Activated CD8-positive, alpha-beta memory T cell treated with anti-CD3 and anti-CD28 coated beads, Interleukin-2, amount 10 ng/mL, durations not matched to agents 7 days and 5 days (primary cell): ENCODE measurements at regions not wholly inside any gene's neighbourhood (a gene's known extent, or its start where the extent isn't known, plus 50 kb on each side); places are given as distances from the start of the nearest gene placed in this dataset.
A peak's percentile ranks its signal among the peaks of the same experiment; 100 is the strongest.

Source experiments
- ATAC-seq: fragments of 150-1000 bp; cut with Tn5 transposase; one replicate; pipeline ENCODE4 v1.10.0; 2021; ENCODE audit warnings: moderate library complexity
- CTCF ChIA-PET: fragments of 350-600 bp; sonication (Branson Sonifier 250); formaldehyde crosslinking; loops from one replicate; lab custom pipeline; 2021; ENCODE audit warnings: antibody characterized with exemption; lab: Charles Lee
- DNase-seq: peaks from one replicate; pipeline ENCODE4 v3.0.0-alpha.2; 2020
- H3K27ac Mint-ChIP-seq: one replicate; pipeline ENCODE4 v1.8.0; 2021; ENCODE audit warnings: mild to moderate bottlenecking, mixed read lengths
- H3K27me3 Mint-ChIP-seq: one replicate; pipeline ENCODE4 v1.8.0; 2021; ENCODE audit warnings: mixed read lengths
- H3K36me3 Mint-ChIP-seq: one replicate; pipeline ENCODE4 v1.8.0; 2021; ENCODE audit warnings: mild to moderate bottlenecking, mixed read lengths
- H3K4me1 Mint-ChIP-seq: one replicate; pipeline ENCODE4 v1.8.0; 2021; ENCODE audit warnings: mixed read lengths
- H3K4me3 Mint-ChIP-seq: one replicate; pipeline ENCODE4 v1.8.0; 2021; ENCODE audit warnings: mild to moderate bottlenecking, moderate library complexity, mixed read lengths
- H3K9me3 Mint-ChIP-seq: one replicate; pipeline ENCODE4 v1.8.0; 2022; ENCODE audit warnings: low read depth, mixed read lengths

GRCh38 chr10:3683560-3683959, 101.4 kb downstream of the KLF6 start:
- ATAC-seq (no peak), DNase-seq (no peak)
- no peak overlapping the region for H3K4me3 Mint-ChIP-seq
- H3K36me3 Mint-ChIP-seq: no peaks in the 10 kb centered on the region
- no peak overlapping the region for H3K27ac Mint-ChIP-seq
- no peaks in the 10 kb centered on the region for H3K9me3 Mint-ChIP-seq
- CTCF ChIA-PET: no interaction called here
- peaks cover 7% of the 10 kb centered on the region for H3K4me1 Mint-ChIP-seq
- no peaks in the 10 kb centered on the region for H3K27me3 Mint-ChIP-seq

DNA sequence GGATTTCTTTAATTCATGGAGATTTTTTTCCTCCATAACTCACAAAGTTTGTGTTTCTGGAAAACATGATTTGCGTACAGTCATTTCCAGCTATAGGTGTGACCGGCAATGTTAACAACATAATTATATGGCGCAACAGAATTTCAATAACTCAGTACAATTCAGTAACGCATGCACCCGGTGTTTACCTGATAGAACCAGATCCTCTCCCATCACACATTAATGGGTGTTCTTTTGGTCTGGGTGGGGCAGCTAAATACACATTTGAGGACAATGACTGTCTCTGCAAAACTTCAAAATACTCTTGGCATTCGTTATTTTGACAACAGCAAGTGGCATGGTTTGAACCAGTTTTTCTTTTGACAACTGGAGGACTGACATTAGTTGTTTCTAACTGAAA, 102.3 kb downstream of the KLF6 start:
- no peak overlapping the region for H3K27ac Mint-ChIP-seq
- ATAC-seq (no peak), DNase-seq (no peak)
- peaks cover 7% of the 10 kb centered on the region for H3K4me1 Mint-ChIP-seq
- no peak overlapping the region for H3K4me3 Mint-ChIP-seq
- CTCF ChIA-PET: no interaction called here
- no peaks in the 10 kb centered on the region for H3K27me3 Mint-ChIP-seq
- no peaks in the 10 kb centered on the region for H3K9me3 Mint-ChIP-seq
- no peaks in the 10 kb centered on the region for H3K36me3 Mint-ChIP-seq

DNA sequence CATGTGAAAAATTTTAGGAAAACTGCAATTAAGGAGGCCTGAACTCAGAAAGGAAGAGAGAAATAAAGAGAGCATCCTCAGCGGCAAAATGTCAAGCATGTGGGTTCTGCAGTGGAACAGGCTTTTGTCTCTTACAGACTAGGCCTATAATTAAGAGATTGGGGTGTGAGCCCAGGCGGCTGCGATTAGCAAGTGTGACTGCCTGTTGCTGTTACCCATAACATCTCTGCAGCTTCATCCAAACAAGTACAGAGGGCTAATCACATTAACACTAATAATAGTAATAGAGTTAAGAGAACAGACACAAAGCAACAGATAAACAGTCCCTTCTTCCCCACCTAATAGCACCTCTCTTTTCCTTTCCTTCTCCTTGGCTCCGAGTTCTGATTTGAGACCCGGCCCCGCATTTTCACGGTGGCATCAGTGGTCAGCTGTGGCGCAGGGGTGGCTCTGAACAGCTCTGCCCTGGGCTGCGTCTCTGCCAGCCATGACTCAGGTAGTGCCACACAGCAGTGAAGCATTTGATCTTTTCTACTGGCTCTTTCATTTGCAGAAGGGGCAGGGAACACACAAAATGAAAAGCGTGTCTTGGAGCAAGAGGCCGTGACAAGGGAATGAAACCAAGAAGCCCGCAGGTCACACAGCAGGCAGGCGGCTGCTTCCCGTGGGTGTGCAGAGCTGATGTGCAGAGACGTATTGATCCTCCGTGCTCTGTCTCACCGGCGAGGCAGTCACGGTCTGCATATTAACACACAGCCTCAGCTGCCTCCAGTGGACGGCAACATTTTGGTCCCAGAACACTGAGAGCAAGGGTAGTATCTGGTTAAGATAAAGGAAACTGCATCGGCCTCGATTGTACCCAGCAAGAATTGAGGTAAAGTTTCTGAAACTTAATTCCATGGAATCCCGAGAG, 103.1 kb downstream of the KLF6 start:
- Mint-ChIP-seq H3K36me3 (no peaks in the 10 kb centered on the region), H3K4me1 (peaks cover 7% of the 10 kb centered on the region), H3K27me3 (no peaks in the 10 kb centered on the region), H3K27ac (no peak overlapping the region), H3K9me3 (no peaks in the 10 kb centered on the region), H3K4me3 (no peak overlapping the region)
- DNase-seq: no peak
- ATAC-seq: no peak
- CTCF ChIA-PET: no interaction called here

GRCh38 chr10:3679950-3680629, 104.9 kb downstream of the KLF6 start:
- Mint-ChIP-seq H3K27ac (no peak overlapping the region), H3K4me3 (no peak overlapping the region), H3K9me3 (no peaks in the 10 kb centered on the region), H3K36me3 (no peaks in the 10 kb centered on the region), H3K27me3 (no peaks in the 10 kb centered on the region), H3K4me1 (peaks cover 7% of the 10 kb centered on the region)
- CTCF ChIA-PET: no interaction called here
- DNase-seq (no peak), ATAC-seq (no peak)

DNA sequence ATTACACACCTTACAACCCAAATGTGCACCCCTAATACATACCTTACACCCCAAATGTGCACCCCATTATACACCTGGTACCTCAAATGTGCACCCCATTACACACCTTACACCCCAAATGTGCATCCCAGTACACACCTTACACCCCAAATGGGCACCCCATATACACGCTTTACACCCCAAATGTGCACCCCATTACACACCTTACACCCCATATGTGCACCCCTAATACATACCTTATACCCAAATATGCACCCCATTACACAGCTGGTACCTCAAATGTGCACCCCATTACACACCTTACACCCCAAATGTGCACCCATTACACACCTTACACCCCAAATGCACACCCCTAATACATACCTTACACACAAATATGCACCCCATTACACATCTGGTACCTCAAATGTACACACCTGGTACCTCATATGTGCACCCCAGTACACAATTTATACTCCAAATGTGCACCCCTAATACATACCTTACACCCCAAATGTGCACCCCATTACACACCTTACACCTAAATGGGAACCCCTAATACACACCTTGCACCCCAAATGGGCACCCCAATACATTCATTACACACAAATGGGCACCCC, 106.3 kb downstream of the KLF6 start:
- H3K36me3 Mint-ChIP-seq: no peaks in the 10 kb centered on the region
- H3K27ac Mint-ChIP-seq: no peak overlapping the region
- H3K4me1 Mint-ChIP-seq: no peaks in the 10 kb centered on the region
- H3K27me3 Mint-ChIP-seq: no peaks in the 10 kb centered on the region
- ATAC-seq (no peak), DNase-seq (no peak)
- no peak overlapping the region for H3K4me3 Mint-ChIP-seq
- CTCF ChIA-PET: no interaction called here
- no peaks in the 10 kb centered on the region for H3K9me3 Mint-ChIP-seq

- Mint-ChIP-seq H3K36me3 (no peaks in the 10 kb centered on the region), H3K4me1 (no peaks in the 10 kb centered on the region), H3K9me3 (no peaks in the 10 kb centered on the region), H3K27me3 (no peaks in the 10 kb centered on the region), H3K27ac (no peak overlapping the region), H3K4me3 (no peak overlapping the region)
- DNase-seq (no peak), ATAC-seq (no peak)
- CTCF ChIA-PET: no interaction called here
Measured at GRCh38 chr10:3676564-3676963, 108.4 kb downstream of the KLF6 start.

- no peak for ATAC-seq
- H3K4me3 Mint-ChIP-seq: no peak overlapping the region
- CTCF ChIA-PET: no interaction called here
- H3K27me3 Mint-ChIP-seq: no peaks in the 10 kb centered on the region
- no peaks in the 10 kb centered on the region for H3K9me3 Mint-ChIP-seq
- no peak for DNase-seq
- no peaks in the 10 kb centered on the region for H3K36me3 Mint-ChIP-seq
- H3K27ac Mint-ChIP-seq: no peak overlapping the region
- H3K4me1 Mint-ChIP-seq: peaks cover 24% of the 10 kb centered on the region
Measured at GRCh38 chr10:3672220-3672619, 112.8 kb downstream of the KLF6 start.

DNA sequence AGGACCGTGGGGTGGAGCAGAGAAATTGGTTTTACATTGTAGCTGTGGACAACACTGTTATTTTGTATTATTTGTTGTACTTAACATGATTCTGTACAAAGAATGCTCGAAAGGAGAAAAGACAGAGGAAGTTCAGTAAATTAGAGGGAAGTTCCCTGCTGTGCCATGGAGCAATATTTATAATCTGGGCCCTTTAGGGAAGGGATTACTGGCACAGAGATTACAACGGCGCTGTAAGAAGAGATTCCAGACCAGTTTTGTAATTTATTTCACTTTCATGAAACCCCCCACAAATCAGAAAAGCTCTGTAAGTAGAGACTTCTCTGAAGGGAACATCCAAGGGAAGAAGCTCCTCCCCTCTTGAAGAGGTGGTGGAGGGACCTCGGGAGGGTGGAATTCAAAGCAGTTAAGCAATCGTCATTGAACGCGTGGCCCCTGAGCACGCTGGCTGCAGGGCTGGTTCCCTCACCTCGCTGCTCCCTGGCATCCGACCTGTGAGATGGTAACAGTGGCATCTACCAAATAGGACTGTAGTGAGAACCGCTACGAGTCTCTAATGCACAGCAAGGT, 113.5 kb downstream of the KLF6 start:
- Mint-ChIP-seq H3K9me3 (no peaks in the 10 kb centered on the region), H3K27ac (no peak overlapping the region), H3K4me1 (peaks cover 29% of the 10 kb centered on the region), H3K4me3 (no peak overlapping the region), H3K27me3 (peaks cover 2% of the 10 kb centered on the region), H3K36me3 (no peaks in the 10 kb centered on the region)
- CTCF ChIA-PET: interaction anchor here (0.9 kb wide), 1 partner anchor 13 kb away, joined by 3 read pairs; no protein-coding TSS in a partner anchor
- DNase-seq (no peak), ATAC-seq (no peak)

- H3K4me3 Mint-ChIP-seq: peak overlapping the region; percentile 73
- H3K27me3 Mint-ChIP-seq: peaks cover 2% of the 10 kb centered on the region
- no peaks in the 10 kb centered on the region for H3K9me3 Mint-ChIP-seq
- CTCF ChIA-PET: interaction anchor here (1.0 kb wide), 1 partner anchor 11 kb away, joined by 3 read pairs; no protein-coding TSS in a partner anchor
- DNase-seq (no peak), ATAC-seq (peak; percentile 63)
- H3K36me3 Mint-ChIP-seq: no peaks in the 10 kb centered on the region
- peaks cover 29% of the 10 kb centered on the region for H3K4me1 Mint-ChIP-seq
- peak overlapping the region; percentile 77 for H3K27ac Mint-ChIP-seq
Measured at GRCh38 chr10:3668966-3669330, 116.1 kb downstream of the KLF6 start.

DNA sequence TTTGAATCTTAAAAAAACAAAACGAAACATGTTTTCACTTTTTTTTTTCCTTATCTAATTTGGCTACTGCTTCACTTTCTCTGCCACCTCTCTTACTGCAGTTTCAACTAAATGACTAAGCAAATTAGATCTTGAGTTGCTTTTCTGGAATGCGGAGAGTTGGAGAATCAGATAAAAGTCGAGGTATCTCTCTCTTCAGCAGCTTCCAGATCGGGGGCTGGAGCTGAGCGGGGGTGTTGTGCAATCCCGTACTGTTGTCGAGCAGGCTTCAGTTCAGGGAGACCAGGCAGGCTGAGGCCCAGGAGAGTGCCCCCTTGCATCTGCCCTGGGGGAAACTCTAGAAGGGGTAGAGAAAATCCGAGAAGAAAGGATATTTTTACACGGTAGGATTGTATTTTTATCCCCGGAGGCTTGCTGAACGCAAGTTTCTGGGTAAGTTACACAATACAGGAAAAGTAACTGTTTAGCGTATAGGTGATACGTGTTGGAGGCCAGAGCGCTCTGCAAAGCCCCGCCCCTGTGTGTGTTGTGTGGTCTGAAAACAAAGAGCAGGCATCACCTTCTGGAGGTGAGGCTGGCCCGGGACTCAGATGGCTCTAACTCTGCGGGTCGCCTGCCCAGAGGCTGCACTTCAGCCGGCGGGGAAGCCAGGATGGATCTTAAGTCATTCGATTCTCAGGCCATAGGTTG, 116.6 kb downstream of the KLF6 start:
- Mint-ChIP-seq H3K4me1 (peaks cover 29% of the 10 kb centered on the region), H3K36me3 (no peaks in the 10 kb centered on the region), H3K9me3 (no peaks in the 10 kb centered on the region), H3K27ac (peak overlapping the region; percentile 77), H3K4me3 (peak overlapping the region; percentile 73), H3K27me3 (peaks cover 2% of the 10 kb centered on the region)
- CTCF ChIA-PET: interaction anchor here (0.6 to 1.0 kb wide), 2 partner anchors 11 to 1730 kb away, joined by 3 read pairs; no protein-coding TSS in a partner anchor
- ATAC-seq: peak; percentile 89
- DNase-seq: peak; percentile 69

DNA sequence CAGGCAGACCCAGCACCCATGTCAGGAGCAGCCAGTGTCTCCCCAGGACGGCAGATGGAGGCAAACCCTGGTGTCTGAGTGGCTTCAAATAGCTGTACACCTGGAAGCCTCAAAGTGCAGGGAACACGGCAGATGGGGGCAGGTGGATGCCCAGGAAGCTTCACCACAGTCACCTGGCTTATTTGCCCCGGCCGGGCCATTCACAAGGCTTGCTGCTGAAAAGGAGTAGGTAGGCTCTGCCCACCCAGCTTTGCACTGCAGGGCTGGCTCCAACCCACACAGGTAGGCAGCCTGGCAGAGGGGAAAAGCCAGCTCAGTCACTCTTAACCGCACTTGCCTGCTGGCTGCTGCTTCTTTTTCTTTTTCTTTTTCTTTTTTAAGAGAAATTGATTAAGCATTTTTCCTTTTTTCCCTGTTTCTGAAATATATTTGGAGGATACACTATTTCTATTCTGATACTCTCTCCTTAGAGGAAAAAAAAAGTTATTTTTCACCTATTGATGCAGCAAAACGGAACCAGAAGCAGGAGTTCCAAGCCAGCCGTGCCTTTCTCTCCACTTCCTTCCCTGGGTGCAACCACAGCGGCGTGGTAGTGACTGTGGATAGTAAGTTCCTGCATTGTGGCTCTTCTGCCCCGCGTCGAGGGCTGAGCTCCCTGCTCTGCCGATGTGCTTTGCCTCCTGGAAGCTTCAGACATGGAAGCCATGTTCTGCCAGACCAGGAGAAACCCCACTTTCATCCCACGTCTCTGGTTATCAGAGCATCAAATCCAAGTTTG, 118.3 kb downstream of the KLF6 start:
- Mint-ChIP-seq H3K9me3 (no peaks in the 10 kb centered on the region), H3K27me3 (peaks cover 2% of the 10 kb centered on the region), H3K27ac (no peak overlapping the region), H3K36me3 (no peaks in the 10 kb centered on the region), H3K4me1 (peaks cover 29% of the 10 kb centered on the region), H3K4me3 (no peak overlapping the region)
- ATAC-seq (peak; percentile 37), DNase-seq (peak; percentile 56)
- CTCF ChIA-PET: interaction anchor here (0.9 kb wide), 1 partner anchor 76 kb away, joined by 3 read pairs; no protein-coding TSS in a partner anchor

DNA sequence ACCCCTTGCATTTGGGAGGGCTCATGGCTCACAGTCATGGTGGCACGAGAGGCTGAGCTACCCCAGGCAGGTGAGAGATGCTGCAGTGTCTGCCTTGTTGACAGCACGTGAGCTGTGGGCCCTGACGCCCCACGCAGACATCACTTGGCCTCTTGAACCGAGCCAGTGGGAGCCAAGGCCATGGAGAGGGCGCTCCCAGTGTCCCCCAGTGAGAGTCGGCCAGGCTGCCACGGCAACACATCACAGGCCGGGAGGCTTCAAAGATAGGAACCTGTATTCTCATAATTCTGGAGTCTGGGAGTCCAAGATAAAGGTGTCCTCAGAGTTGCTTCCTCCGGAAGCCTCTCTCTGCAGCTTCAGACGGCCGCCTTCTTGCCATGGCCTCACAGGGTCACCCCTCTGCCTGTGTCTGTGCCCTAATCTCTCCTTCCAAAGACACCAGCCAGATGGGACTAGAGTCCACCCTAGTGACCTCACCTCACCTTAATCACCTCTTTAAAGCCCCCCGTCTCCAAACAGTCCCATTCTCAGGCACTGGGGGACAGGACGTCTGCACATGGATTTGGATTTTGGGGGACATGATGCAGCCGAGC, 119.6 kb downstream of the KLF6 start:
- H3K27me3 Mint-ChIP-seq: peaks cover 2% of the 10 kb centered on the region
- ATAC-seq (no peak), DNase-seq (no peak)
- no peak overlapping the region for H3K27ac Mint-ChIP-seq
- H3K9me3 Mint-ChIP-seq: peaks cover 2% of the 10 kb centered on the region
- no peak overlapping the region for H3K4me3 Mint-ChIP-seq
- H3K4me1 Mint-ChIP-seq: peaks cover 29% of the 10 kb centered on the region
- CTCF ChIA-PET: no interaction called here
- peaks cover 1% of the 10 kb centered on the region for H3K36me3 Mint-ChIP-seq
